GM23248 (cell line): ENCODE measurements at regions not wholly inside any gene's neighbourhood (a gene's known extent, or its start where the extent isn't known, plus 50 kb on each side); places are given as distances from the start of the nearest gene placed in this dataset.

Experiments
- EZH2 ChIP-seq: fragments of 200-600 bp; sonication (generic); IDR thresholded peaks from 2 replicates; pipeline ENCODE4 v1.6.1; 2018; ENCODE audit warnings: antibody characterized with exemption, mild to moderate bottlenecking; ENCODE audit not compliant: insufficient read depth, poor library complexity, severe bottlenecking
- EZH2phosphoT487 ChIP-seq: fragments of 200-600 bp; sonication (generic); IDR thresholded peaks from 2 replicates; pipeline ENCODE4 v1.6.1; 2018; ENCODE audit warnings: antibody characterized with exemption, moderate library complexity, mild to moderate bottlenecking, low read depth; ENCODE audit not compliant: insufficient read depth

DNA sequence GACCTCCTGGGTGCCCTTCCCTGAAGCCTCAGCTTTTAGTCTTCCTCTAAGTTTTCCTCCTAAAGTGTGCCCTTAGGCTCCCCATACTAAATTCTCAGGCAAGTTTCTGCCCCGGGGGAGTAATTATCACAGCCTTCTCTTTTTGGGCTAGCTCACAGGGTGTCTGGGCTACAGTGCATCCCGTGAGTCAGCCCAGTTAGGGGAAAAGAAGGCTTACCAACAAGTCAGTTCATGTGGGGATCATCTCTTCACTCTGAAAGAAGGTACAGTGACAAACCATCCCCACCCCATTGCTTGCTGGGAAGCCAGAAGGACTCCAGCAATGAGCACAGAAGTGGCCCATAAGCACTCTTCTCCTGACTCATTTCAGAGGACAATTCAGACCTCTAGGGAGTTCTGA is 134.7 kb upstream of the FAM9C start:
- no peak for TF ChIP-seq EZH2
- TF ChIP-seq EZH2phosphoT487 = no peak
